HCT116 (cell line): ENCODE measurements at regions not wholly inside any gene's neighbourhood (a gene's known extent, or its start where the extent isn't known, plus 50 kb on each side); places are given as distances from the start of the nearest gene placed in this dataset.
A peak's percentile ranks its signal among the peaks of the same experiment; 100 is the strongest.

Source experiments
- ATAC-seq: fragments of 200-7000 bp; cut with Tn5 transposase; 2 replicates; pipeline ENCODE4 v1.9.1; 2020; ENCODE audit warnings: mild to moderate bottlenecking, moderate library complexity
- BruUV-seq: library from RNA; stranded (reverse); fragments of 400-500 nt; replicated peaks from 2 replicates; lab custom pipeline; 2021; lab: Mats Ljungman, UMichigan
- CTCF ChIA-PET: fragments of 300-600 bp; sonication (Branson Sonifier 250); formaldehyde crosslinking; loops from one replicate; lab custom pipeline; 2021; ENCODE audit warnings: antibody characterized with exemption; lab: Charles Lee
- POLR2A ChIA-PET: fragments of 300-600, 350-600 bp; sonication (Branson Sonifier 250); formaldehyde crosslinking; loops from one replicate; lab custom pipeline; 2021; ENCODE audit warnings: antibody characterized with exemption; lab: Charles Lee
- RAD21 ChIA-PET, 2 experiments: fragments of 300-600 bp; sonication (Branson Sonifier 250); formaldehyde crosslinking; loops; one replicate each; lab custom pipeline; 2023; ENCODE audit warnings: low total read pairs in 2 of 2; ENCODE audit not compliant: uncharacterized antibody in 2 of 2, unreplicated experiment in 2 of 2, low non-redundant PET in 1 of 2; lab: Charles Lee
- DNase-seq: peaks from one replicate; pipeline ENCODE4 v3.0.0-alpha.2; 2010; ENCODE audit warnings: low read depth, low spot score
- H2AFZ ChIP-seq: fragments of 200-600 bp; shearing (Covaris generic), sonication (generic); 2 replicates; pipeline ENCODE4 v1.6.1; 2017; ENCODE audit warnings: low read depth, mixed run types, mixed read lengths, antibody characterized with exemption, low read length; ENCODE audit not compliant: poor library complexity, severe bottlenecking
- H3K27ac ChIP-seq: 2 replicates; pipeline ENCODE4 v1.5.1; 2012; ENCODE audit warnings: low read depth, low read length
- H3K27me3 ChIP-seq: fragments of 200-600 bp; sonication (generic); 2 replicates; pipeline ENCODE4 v1.6.1; 2016; ENCODE audit warnings: mixed run types, low read length, mixed read lengths; ENCODE audit not compliant: insufficient read depth
- H3K36me3 ChIP-seq, 2 experiments: fragments of 200-500 bp in 1 of 2; fragments of 200-600 bp in 1 of 2; sonication (Bioruptor generic) in 1 of 2; sonication (generic) in 1 of 2; 2 replicates each; pipeline versions ENCODE4 v1.5.1 to v1.6.1; 2014 to 2016; ENCODE audit warnings: low read length in 2 of 2, inconsistent platforms in 1 of 2, mixed read lengths in 1 of 2, mixed run types in 1 of 2; ENCODE audit not compliant: insufficient read depth in 2 of 2, control insufficient read depth in 1 of 2
- H3K4me1 ChIP-seq, 2 experiments: fragments of 200-600 bp in 1 of 2; sonication (generic) in 1 of 2; 2 replicates each; pipeline versions ENCODE4 v1.5.1 to v1.6.1; 2012 to 2017; ENCODE audit warnings: low read length in 2 of 2, inconsistent platforms in 1 of 2, mild to moderate bottlenecking in 1 of 2, mixed read lengths in 1 of 2, mixed run types in 1 of 2, moderate library complexity in 1 of 2; ENCODE audit not compliant: insufficient read depth in 2 of 2, control insufficient read depth in 1 of 2
- H3K4me2 ChIP-seq: fragments of 200-600 bp; sonication (generic); 2 replicates; pipeline ENCODE4 v1.6.1; 2017; ENCODE audit warnings: mixed run types, low read length, mixed read lengths
- H3K4me3 ChIP-seq, 2 experiments: fragments of 200-600 bp in 1 of 2; sonication (generic) in 1 of 2; replicated peaks in 1 of 2; 2 replicates each; pipeline ENCODE4 v1.5.1; 2011 to 2016; ENCODE audit warnings: low read length in 2 of 2, control low read depth in 1 of 2, low read depth in 1 of 2, mild to moderate bottlenecking in 1 of 2, mixed read lengths in 1 of 2, mixed run types in 1 of 2
- H3K79me2 ChIP-seq: fragments of 200-600 bp; sonication (generic); 2 replicates; pipeline ENCODE4 v1.6.1; 2017; ENCODE audit warnings: mild to moderate bottlenecking, mixed run types, low read length, moderate library complexity, mixed read lengths; ENCODE audit not compliant: insufficient read depth
- H3K9ac ChIP-seq: fragments of 200-600 bp; sonication (generic); 2 replicates; pipeline ENCODE4 v1.6.1; 2016; ENCODE audit warnings: low read length, mixed read lengths
- H3K9me2 ChIP-seq: fragments of 200-600 bp; sonication (generic), shearing (Covaris generic); 2 replicates; pipeline ENCODE4 v1.6.1; 2017; ENCODE audit warnings: mixed run types, mild to moderate bottlenecking, moderate library complexity; ENCODE audit not compliant: insufficient read depth
- H3K9me3 ChIP-seq, 2 experiments: fragments of 200-500 bp in 1 of 2; fragments of 200-600 bp in 1 of 2; sonication (Bioruptor generic) in 1 of 2; sonication (generic) in 1 of 2; 2 replicates each; pipeline ENCODE4 v1.6.1; 2014 to 2017; ENCODE audit warnings: low read length in 2 of 2, mixed read lengths in 2 of 2, inconsistent platforms in 1 of 2, low read depth in 1 of 2, mild to moderate bottlenecking in 1 of 2, mixed run types in 1 of 2, moderate library complexity in 1 of 2; ENCODE audit not compliant: control insufficient read depth in 1 of 2, insufficient read depth in 1 of 2
- H4K20me1 ChIP-seq: fragments of 200-600 bp; sonication (generic), shearing (Covaris generic); 2 replicates; pipeline ENCODE4 v1.6.1; 2017; ENCODE audit warnings: mixed run types, mild to moderate bottlenecking, moderate library complexity; ENCODE audit not compliant: insufficient read depth
- ATF3 ChIP-seq: IDR thresholded peaks from 2 replicates; pipeline ENCODE4 v1.6.1; 2012
- CBX3 ChIP-seq: IDR thresholded peaks from 2 replicates; pipeline ENCODE4 v1.6.1; 2012; ENCODE audit warnings: low read depth
- CEBPB ChIP-seq: IDR thresholded peaks from 2 replicates; pipeline ENCODE4 v1.6.1; 2012; ENCODE audit warnings: low read depth
- CTCF ChIP-seq, 3 experiments: fragments of 200-600 bp in 1 of 3; sonication (generic) in 1 of 3; IDR thresholded peaks in 2 of 3; conservative IDR thresholded peaks in 1 of 3; 2 replicates each; pipeline ENCODE4 v1.5.1; 2012 to 2017; ENCODE audit warnings: low read depth in 2 of 3, low read length in 2 of 3, antibody characterized with exemption in 1 of 3, borderline replicate concordance in 1 of 3, control low read depth in 1 of 3, mild to moderate bottlenecking in 1 of 3, mixed read lengths in 1 of 3, mixed run types in 1 of 3, moderate library complexity in 1 of 3; ENCODE audit not compliant: insufficient read depth in 1 of 3
- EGR1 ChIP-seq: IDR thresholded peaks from 2 replicates; pipeline ENCODE4 v1.6.1; 2012; ENCODE audit warnings: low read depth
- EZH2phosphoT487 ChIP-seq: fragments of 200-600 bp; IDR thresholded peaks from 2 replicates; pipeline ENCODE4 v1.6.1; 2018; ENCODE audit warnings: antibody characterized with exemption, borderline replicate concordance
- JUND ChIP-seq: IDR thresholded peaks from 2 replicates; pipeline ENCODE4 v1.6.1; 2012
- MAX ChIP-seq: IDR thresholded peaks from 2 replicates; pipeline ENCODE4 v1.6.1; 2012
- POLR2A ChIP-seq: IDR thresholded peaks from 2 replicates; pipeline ENCODE4 v1.7.0; 2011; ENCODE audit warnings: borderline replicate concordance; ENCODE audit not compliant: insufficient read depth, insufficient read length; ENCODE audit errors: extremely low read depth
- RAD21 ChIP-seq: IDR thresholded peaks from 2 replicates; pipeline ENCODE4 v1.6.1; 2012; ENCODE audit warnings: low read depth, mild to moderate bottlenecking
- SIN3A ChIP-seq: IDR thresholded peaks from 2 replicates; pipeline ENCODE4 v1.6.1; 2012; ENCODE audit warnings: low read depth
- SP1 ChIP-seq: IDR thresholded peaks from 2 replicates; pipeline ENCODE4 v1.6.1; 2012; ENCODE audit warnings: low read depth
- TCF7L2 ChIP-seq: IDR thresholded peaks from 2 replicates; pipeline ENCODE4 v1.7.0; 2011; ENCODE audit warnings: borderline replicate concordance, inconsistent platforms; ENCODE audit not compliant: insufficient read depth, insufficient read length; ENCODE audit errors: extremely low read depth
- ZFX ChIP-seq: fragments of 450-650 bp; IDR thresholded peaks from 2 replicates; pipeline ENCODE4 v1.6.1; 2017
- ZNF274 ChIP-seq: fragments of 200-500 bp; sonication (Bioruptor generic); IDR thresholded peaks from 2 replicates; pipeline ENCODE4 v1.6.1; 2014; ENCODE audit warnings: mild to moderate bottlenecking, low read depth, low read length, inconsistent platforms
- intact Hi-C: fragments of 100-400 bp; cut with micrococcal nuclease; formaldehyde crosslinking; loops from 2 replicates; pipeline ENCODE4 v1.10.0; 2022
- TF ChIP-seq, protein P1 (sequence below): IDR thresholded peaks from 2 replicates; pipeline ENCODE4 v1.6.1; 2012; ENCODE audit warnings: low read depth

DNA sequence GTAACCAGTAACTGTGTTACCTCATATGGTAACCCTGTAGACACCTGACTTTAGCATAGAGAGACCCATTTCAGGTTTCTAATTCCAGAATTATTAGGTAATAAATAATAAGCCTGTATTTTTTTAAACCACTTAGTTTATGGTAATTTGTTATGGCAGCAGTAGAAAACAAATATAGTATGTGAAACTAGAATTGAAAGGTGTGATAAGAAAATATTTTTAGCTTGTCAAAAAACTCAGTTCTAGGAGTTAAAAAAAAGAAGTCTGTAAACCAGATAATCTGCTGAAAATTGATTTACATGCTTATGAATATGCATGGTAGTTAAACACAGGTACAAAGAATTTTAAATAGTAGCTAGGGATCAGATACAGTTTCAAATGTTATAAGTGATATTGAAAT lies 695.0 kb upstream of the GJE1 start:
- H3K9me3 ChIP-seq = no peaks in the 10 kb centered on the region
- H3K36me3 ChIP-seq = no peaks in the 10 kb centered on the region
- ATAC-seq = no peak
- 0 out of 2 replicates have a peak, but pooled peaks cover 6% of the 10 kb centered on the region for H3K9me2 ChIP-seq
- no peak overlapping the region for H3K4me3 ChIP-seq
- H4K20me1 ChIP-seq = no peaks in the 10 kb centered on the region
- ChIA-PET RAD21 (no interaction called here), CTCF (no interaction called here), POLR2A (no interaction called here)
- H3K4me1 ChIP-seq = no peaks in the 10 kb centered on the region
- no peak overlapping the region for H2AFZ ChIP-seq
- no peaks in the 10 kb centered on the region for H3K79me2 ChIP-seq
- intact Hi-C loops = no loop called here
- H3K27ac ChIP-seq = no peak overlapping the region
- H3K27me3 ChIP-seq = no peaks in the 10 kb centered on the region
- H3K9ac ChIP-seq = no peak overlapping the region
- TF ChIP-seq EZH2phosphoT487 (no peak), ZFX (no peak), RAD21 (no peak), CTCF (IDR thresholded peaks at IDR 0.05 in 2 of 3, conservative IDR thresholded peaks at IDR 0.05 in 1 of 3; ENCODE audit: borderline replicate concordance in 1 of 3, insufficient read depth in 1 of 3, low read depth in 2 of 3, low read length in 2 of 3) (no peak), JUND (no peak), POLR2A (no peak), ZNF274 (no peak), MAX (no peak)
- no peak overlapping the region for H3K4me2 ChIP-seq
- DNase-seq = no peak
- BruUV-seq = no TSS peak

DNA sequence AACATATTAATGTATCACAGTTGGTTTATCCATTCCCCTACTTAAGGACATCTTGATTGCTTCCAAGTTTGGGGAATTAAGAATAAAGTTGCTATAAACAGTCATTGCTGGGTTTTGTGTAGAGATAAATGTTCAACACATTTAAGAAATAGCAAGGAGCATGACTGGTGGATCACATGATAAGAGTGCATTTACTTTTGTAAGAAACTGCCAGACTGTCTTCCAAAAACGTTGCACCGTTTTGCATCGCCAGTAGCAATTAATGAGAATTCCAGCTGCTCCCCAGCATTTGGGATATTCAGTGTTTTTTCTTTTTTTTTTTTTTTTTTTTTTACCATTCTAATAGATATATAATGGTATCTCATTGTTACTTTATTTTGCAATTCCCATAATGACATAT lies 695.7 kb upstream of the GJE1 start:
- no peak overlapping the region for H3K9ac ChIP-seq
- ATAC-seq (no peak), DNase-seq (no peak)
- H3K4me2 ChIP-seq = no peak overlapping the region
- no peak overlapping the region for H3K27ac ChIP-seq
- H4K20me1 ChIP-seq = no peaks in the 10 kb centered on the region
- peak overlapping the region; percentile 16 for H2AFZ ChIP-seq
- ChIA-PET CTCF (no interaction called here), RAD21 (no interaction called here), POLR2A (no interaction called here)
- H3K79me2 ChIP-seq = no peaks in the 10 kb centered on the region
- intact Hi-C loops = no loop called here
- H3K9me2 ChIP-seq = 0 out of 2 replicates have a peak, but pooled peaks cover 6% of the 10 kb centered on the region
- H3K4me3 ChIP-seq = no peak overlapping the region
- no peaks in the 10 kb centered on the region for H3K4me1 ChIP-seq
- H3K9me3 ChIP-seq = no peaks in the 10 kb centered on the region
- no peaks in the 10 kb centered on the region for H3K27me3 ChIP-seq
- TF ChIP-seq CEBPB = no peak
- TF ChIP-seq SP1 = no peak
- TF ChIP-seq MAX = no peak
- no peak for TF ChIP-seq SIN3A
- no peak for TF ChIP-seq POLR2A
- no peak for TF ChIP-seq TCF7L2
- no peak for TF ChIP-seq ATF3
- no peak for TF ChIP-seq JUND
- TF ChIP-seq CBX3 = no peak
- TF ChIP-seq, protein P1, sequence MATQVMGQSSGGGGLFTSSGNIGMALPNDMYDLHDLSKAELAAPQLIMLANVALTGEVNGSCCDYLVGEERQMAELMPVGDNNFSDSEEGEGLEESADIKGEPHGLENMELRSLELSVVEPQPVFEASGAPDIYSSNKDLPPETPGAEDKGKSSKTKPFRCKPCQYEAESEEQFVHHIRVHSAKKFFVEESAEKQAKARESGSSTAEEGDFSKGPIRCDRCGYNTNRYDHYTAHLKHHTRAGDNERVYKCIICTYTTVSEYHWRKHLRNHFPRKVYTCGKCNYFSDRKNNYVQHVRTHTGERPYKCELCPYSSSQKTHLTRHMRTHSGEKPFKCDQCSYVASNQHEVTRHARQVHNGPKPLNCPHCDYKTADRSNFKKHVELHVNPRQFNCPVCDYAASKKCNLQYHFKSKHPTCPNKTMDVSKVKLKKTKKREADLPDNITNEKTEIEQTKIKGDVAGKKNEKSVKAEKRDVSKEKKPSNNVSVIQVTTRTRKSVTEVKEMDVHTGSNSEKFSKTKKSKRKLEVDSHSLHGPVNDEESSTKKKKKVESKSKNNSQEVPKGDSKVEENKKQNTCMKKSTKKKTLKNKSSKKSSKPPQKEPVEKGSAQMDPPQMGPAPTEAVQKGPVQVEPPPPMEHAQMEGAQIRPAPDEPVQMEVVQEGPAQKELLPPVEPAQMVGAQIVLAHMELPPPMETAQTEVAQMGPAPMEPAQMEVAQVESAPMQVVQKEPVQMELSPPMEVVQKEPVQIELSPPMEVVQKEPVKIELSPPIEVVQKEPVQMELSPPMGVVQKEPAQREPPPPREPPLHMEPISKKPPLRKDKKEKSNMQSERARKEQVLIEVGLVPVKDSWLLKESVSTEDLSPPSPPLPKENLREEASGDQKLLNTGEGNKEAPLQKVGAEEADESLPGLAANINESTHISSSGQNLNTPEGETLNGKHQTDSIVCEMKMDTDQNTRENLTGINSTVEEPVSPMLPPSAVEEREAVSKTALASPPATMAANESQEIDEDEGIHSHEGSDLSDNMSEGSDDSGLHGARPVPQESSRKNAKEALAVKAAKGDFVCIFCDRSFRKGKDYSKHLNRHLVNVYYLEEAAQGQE = no peak
- no peak for TF ChIP-seq EGR1
- no TSS peak for BruUV-seq
- no peaks in the 10 kb centered on the region for H3K36me3 ChIP-seq
